LNCAP (cell line): ENCODE measurements at regions not wholly inside any gene's neighbourhood (a gene's known extent, or its start where the extent isn't known, plus 50 kb on each side); places are given as distances from the start of the nearest gene placed in this dataset.

Source experiments
- CTCF ChIP-seq: fragments of 450-650 bp; IDR thresholded peaks from 2 replicates; pipeline ENCODE4 v1.5.1; 2017; ENCODE audit warnings: mild to moderate bottlenecking

- TF ChIP-seq CTCF = no peak
Measured at GRCh38 chr22:48819232-48819631, 1008.4 kb downstream of the BRD1 start.

DNA sequence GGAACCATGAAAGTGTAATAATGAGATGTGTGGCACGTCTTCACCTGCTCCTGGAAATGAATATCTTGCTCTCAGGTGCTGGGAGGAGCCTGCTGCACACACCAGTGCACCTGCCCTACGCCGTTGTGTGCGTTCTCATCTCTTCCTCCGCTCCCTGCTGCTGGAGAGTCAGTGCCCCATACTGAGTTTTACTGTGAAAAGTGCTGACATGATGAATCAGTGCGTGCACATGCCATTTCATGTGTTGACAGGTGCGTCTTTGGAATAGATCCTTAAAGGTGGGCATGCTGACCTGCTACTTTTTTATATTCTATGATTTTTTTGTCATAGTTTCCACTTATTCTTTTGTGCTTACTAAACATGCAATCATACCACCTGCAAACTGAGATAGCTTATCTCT, 1015.8 kb downstream of the BRD1 start:
- TF ChIP-seq CTCF = no peak

DNA sequence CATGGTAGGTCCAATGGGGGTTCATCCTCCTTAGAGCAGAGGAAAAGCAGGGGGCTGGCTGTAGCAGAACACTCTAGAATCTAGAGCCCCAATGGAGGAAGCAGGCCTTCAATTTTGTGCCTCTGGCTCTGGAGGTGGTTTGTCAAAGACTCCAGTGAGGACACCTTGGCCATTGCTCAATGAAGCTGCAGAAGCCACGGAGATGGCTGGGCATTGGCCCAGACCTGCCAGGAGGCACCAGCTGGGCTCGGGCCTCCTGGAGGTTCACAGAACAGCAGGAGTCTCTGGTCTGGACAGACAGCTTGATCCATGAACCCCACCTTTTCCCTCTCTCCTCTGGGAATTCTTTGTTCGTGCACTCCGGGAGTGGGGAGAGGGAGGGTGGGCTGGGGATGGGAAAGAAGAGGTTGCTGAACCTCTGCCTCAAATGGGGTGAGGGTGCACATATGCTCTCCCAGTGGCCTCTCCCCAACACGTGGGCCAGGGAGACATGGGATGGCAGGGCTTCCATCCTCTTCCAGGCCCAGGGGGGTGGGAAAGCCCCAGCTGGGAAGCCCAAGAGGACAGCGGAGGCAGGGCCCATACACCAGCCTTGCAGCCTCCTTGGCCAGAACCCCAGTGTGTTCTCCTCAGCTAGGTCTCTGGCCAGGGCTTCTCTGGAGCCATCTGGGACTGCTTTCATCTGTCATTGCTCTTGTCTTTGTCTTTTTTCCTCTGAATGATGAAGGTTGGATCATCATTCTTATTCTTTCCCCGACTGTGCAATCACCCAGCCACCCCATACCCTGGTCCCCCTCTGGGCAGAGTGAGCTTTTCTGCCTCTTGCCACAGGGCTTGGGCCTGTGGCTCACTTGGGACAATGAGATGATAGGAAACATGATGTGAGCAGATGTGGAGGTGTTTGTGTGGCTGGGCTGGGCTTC, 1019.4 kb downstream of the BRD1 start:
- no peak for TF ChIP-seq CTCF

GRCh38 chr22:48807155-48807554, 1020.5 kb downstream of the BRD1 start:
- no peak for TF ChIP-seq CTCF

- no peak for TF ChIP-seq CTCF
Measured at GRCh38 chr22:48806227-48806781, 1021.4 kb downstream of the BRD1 start.

DNA sequence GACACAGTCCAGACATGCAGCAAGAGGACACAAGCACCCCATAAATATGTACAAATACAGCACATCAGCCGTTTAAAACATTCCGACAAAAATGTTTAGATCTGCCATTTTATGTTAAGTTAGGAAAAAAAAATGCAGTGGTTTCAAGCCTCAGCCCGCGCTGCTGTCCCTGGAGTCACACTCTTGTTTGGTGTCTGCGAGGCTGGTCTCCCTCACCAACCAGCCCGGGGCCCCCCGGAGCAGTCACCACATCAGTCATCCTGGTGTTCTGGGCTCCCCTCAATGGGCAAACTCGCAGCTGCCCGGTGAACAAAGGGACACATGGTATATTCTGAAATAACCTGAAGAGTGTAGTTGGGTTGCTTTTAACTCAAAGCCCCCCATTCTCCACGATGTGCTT, 1022.2 kb downstream of the BRD1 start:
- TF ChIP-seq CTCF = no peak

DNA sequence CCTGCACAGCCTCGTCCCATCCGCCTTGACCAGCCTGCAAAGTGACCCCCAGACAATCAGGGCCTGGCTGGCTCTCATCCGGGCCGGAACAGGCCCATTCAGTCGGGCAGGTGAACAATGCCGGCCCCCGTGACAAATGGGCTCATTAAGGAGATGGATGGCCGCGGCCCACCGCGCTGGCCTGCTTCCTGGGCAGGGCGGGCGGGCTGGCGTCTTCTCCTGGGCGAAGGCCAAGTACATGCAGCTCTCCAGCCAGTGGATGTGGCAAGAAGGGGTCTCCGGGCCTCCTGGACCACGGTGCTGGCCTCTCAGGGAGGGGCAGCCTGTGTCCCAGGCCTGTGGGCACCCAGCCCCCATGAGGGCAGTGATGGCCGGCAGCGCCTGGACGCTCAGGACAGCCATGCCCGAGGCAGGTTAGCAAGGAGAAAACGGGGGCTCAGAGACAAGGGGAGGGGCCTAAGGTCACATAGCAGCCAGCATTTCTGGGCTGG, 1022.8 kb downstream of the BRD1 start:
- TF ChIP-seq CTCF = no peak
